ENCODE measurements at regions not wholly inside any gene's neighbourhood (a gene's known extent, or its start where the extent isn't known, plus 50 kb on each side); places are given as distances from the start of the nearest gene placed in this dataset.

GRCh38 chr2:64263315-64263714 is 119.1 kb upstream of the PELI1 start:
- Histone ChIP-seq H3K27me3 (ENCODE audit: insufficient read depth in 3 of 3, low read length in 2 of 3) (no peaks in the 10 kb centered on the region), H3K4me3 (no peak overlapping the region), H3K4me1 (peaks cover 8% of the 10 kb centered on the region), H3K27ac (no peak overlapping the region), H3K36me3 (ENCODE audit: insufficient read depth in 1 of 2, low read depth in 1 of 2) (no peaks in the 10 kb centered on the region), H3K9me3 (no peaks in the 10 kb centered on the region)
- WGBS, 3 donors: 28 to 36% (median 28%) methylated on average over 6 of the region's 6 CpGs
- intact Hi-C loops (cut with DNase I): no loop called here
- ATAC-seq: no peak
- no peak for DNase-seq
- TF ChIP-seq CTCF (IDR thresholded peaks at IDR 0.05): no peak

GRCh38 chr2:64267699-64268098 is 123.5 kb upstream of the PELI1 start:
- Histone ChIP-seq H3K27ac (no peak overlapping the region), H3K4me1 (peaks cover 1% of the 10 kb centered on the region), H3K9me3 (no peaks in the 10 kb centered on the region), H3K36me3 (ENCODE audit: insufficient read depth in 1 of 2, low read depth in 1 of 2) (no peaks in the 10 kb centered on the region), H3K4me3 (no peak overlapping the region), H3K27me3 (ENCODE audit: insufficient read depth in 3 of 3, low read length in 2 of 3) (no peaks in the 10 kb centered on the region)
- DNase-seq: no peak
- no peak for TF ChIP-seq CTCF (IDR thresholded peaks at IDR 0.05)
- intact Hi-C loops (cut with DNase I): no loop called here
- 40 to 54% (median 46%) methylated on average over 1 of the region's 1 CpG for WGBS, 3 donors
- no peak for ATAC-seq

GRCh38 chr2:64268330-64269048 is 124.3 kb upstream of the PELI1 start:
- Histone ChIP-seq H3K36me3 (ENCODE audit: insufficient read depth in 1 of 2, low read depth in 1 of 2) (no peaks in the 10 kb centered on the region), H3K27me3 (ENCODE audit: insufficient read depth in 3 of 3, low read length in 2 of 3) (no peaks in the 10 kb centered on the region), H3K9me3 (no peaks in the 10 kb centered on the region), H3K4me3 (no peak overlapping the region), H3K4me1 (peaks cover 9% of the 10 kb centered on the region), H3K27ac (no peak overlapping the region)
- intact Hi-C loops (cut with DNase I): no loop called here
- no peak for DNase-seq
- no peak for TF ChIP-seq CTCF (IDR thresholded peaks at IDR 0.05)
- 54 to 61% (median 60%) methylated on average over 9 of the region's 9 CpGs for WGBS, 3 donors
- no peak for ATAC-seq

- no peak for TF ChIP-seq CTCF (IDR thresholded peaks at IDR 0.05)
- peak overlapping the region; percentile 67 for H3K27ac ChIP-seq
- WGBS, 3 donors: 23 to 43% (median 26%) methylated on average over 6 of the region's 6 CpGs
- H3K4me3 ChIP-seq: peak overlapping the region; percentile 13
- intact Hi-C loops (cut with DNase I): no loop called here
- no peaks in the 10 kb centered on the region for H3K27me3 ChIP-seq (ENCODE audit: insufficient read depth in 3 of 3, low read length in 2 of 3)
- H3K9me3 ChIP-seq: no peaks in the 10 kb centered on the region
- ATAC-seq (peak; percentile 89 to 97 (median 93)), DNase-seq (peak; percentile 41 to 62)
- peaks cover 18% of the 10 kb centered on the region for H3K4me1 ChIP-seq
- no peaks in the 10 kb centered on the region for H3K36me3 ChIP-seq (ENCODE audit: insufficient read depth in 1 of 2, low read depth in 1 of 2)
Measured at GRCh38 chr2:64273524-64274398, 129.5 kb upstream of the PELI1 start.
